Myocyte (in vitro differentiated cells): ENCODE measurements at regions not wholly inside any gene's neighbourhood (a gene's known extent, or its start where the extent isn't known, plus 50 kb on each side); places are given as distances from the start of the nearest gene placed in this dataset.
"Not testable (repeated sequence)": the region's sequence is repeated elsewhere in the genome, so short reads cannot be mapped to it uniquely, and the experiment has no call there.

Source experiments
- DNase-seq: peaks from one replicate; pipeline ENCODE4 v3.0.0-alpha.2; 2012; ENCODE audit warnings: low read depth

GRCh38 chr19:5259750-5260149 is 80.9 kb downstream of the PTPRS start:
- DNase-seq, result no peak

GRCh38 chr19:5257155-5258045 is 83.2 kb downstream of the PTPRS start:
- no peak for DNase-seq

- no peak for DNase-seq
These were observed 84.9 kb downstream of the PTPRS start for GRCh38 chr19:5255602-5256231.

GRCh38 chr19:5254944-5255343 is 85.7 kb downstream of the PTPRS start:
- no peak for DNase-seq

- DNase-seq, result no peak
These were observed 86.1 kb downstream of the PTPRS start for GRCh38 chr19:5254543-5254942.

- DNase-seq, result no peak
These were observed 87.1 kb downstream of the PTPRS start for GRCh38 chr19:5253406-5254110.

- no peak for DNase-seq
These were observed 89.2 kb downstream of the PTPRS start for GRCh38 chr19:5251096-5252065.

- no peak for DNase-seq
These were observed 90.4 kb downstream of the PTPRS start for GRCh38 chr19:5250127-5250659.

- DNase-seq, result no peak
These were observed 91.1 kb downstream of the PTPRS start for GRCh38 chr19:5249526-5249925.

GRCh38 chr19:5247957-5248705 is 92.5 kb downstream of the PTPRS start:
- no peak for DNase-seq

GRCh38 chr19:5246554-5247155 is 94.0 kb downstream of the PTPRS start:
- no peak for DNase-seq

- DNase-seq, result no peak
These were observed 94.7 kb downstream of the PTPRS start for GRCh38 chr19:5245631-5246553.

- DNase-seq, result no peak
These were observed 96.3 kb downstream of the PTPRS start for GRCh38 chr19:5244351-5244750.

GRCh38 chr19:5243878-5244277 is 96.7 kb downstream of the PTPRS start:
- DNase-seq, result no peak

GRCh38 chr19:5241896-5242295 is 98.7 kb downstream of the PTPRS start:
- not testable (repeated sequence) for DNase-seq

- no peak for DNase-seq
These were observed 100.6 kb downstream of the PTPRS start for GRCh38 chr19:5240011-5240410.

- DNase-seq, result no peak
These were observed 101.9 kb downstream of the PTPRS start for GRCh38 chr19:5238700-5239099.

GRCh38 chr19:5237939-5238480 is 102.6 kb downstream of the PTPRS start:
- no peak for DNase-seq
